ENCODE measurements at regions not wholly inside any gene's neighbourhood (a gene's known extent, or its start where the extent isn't known, plus 50 kb on each side); places are given as distances from the start of the nearest gene placed in this dataset.
"Not testable (repeated sequence)": the region's sequence is repeated elsewhere in the genome, so short reads cannot be mapped to it uniquely, and the experiment has no call there.

DNA sequence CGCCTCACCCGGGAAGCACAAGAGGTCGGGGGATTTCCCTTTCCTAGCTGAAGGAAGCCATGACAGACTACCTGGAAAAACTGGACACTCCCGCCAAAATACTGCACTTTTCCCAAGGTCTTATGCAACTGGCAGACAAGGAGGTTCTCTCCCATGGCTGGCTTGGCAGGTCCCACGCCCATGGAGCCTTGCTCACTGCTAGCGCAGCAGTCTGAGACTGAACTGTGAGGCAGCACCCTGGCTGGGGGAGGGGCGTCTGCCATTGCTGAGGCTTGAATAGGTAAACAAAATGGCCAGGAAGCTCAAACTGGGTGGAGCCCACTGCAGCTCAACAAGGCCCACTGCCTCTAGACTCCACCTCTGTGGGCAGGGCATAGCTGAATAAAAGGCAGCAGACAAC is 92.1 kb downstream of the C4BPA start:
- DNase-seq (ENCODE audit: low spot score): not testable (repeated sequence)

DNA sequence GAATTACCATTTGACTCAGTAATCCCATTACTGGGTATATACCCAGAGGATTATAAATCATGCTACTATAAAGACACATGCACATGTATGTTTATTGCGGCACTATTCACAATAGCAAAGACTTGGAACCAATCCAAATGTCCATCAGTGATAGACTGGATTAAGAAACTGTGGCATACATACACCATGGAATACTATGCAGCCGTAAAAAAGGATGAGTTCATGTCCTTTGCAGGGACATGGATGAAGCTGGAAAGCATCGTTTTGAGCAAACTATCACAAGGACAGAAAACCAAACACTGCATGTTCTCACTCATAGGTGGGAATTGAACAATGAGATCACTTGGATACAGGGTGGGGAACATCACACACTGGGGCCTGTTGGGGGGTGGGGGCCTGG is 97.5 kb downstream of the C4BPA start:
- not testable (repeated sequence) for DNase-seq (ENCODE audit: low spot score)

DNA sequence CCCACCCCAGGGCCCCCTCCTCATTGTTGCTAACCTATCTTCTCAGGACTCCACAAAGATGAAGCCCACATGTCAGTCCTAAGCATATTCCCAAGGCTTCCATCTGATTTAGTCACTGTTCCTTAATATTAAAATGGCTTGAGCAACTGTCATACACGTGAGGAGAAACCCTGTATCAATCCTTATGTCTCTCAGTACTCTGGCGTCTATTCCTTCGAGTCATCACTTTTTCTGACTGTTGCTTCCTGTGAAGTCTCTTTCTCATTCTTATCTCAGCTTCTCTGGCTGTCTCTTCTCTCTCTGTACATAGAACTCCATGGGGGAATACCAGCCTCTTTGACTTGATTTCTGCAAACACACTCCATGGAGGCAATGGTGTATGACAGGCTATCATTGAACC is 98.4 kb downstream of the C4BPA start:
- no peak for DNase-seq (ENCODE audit: low spot score)

DNA sequence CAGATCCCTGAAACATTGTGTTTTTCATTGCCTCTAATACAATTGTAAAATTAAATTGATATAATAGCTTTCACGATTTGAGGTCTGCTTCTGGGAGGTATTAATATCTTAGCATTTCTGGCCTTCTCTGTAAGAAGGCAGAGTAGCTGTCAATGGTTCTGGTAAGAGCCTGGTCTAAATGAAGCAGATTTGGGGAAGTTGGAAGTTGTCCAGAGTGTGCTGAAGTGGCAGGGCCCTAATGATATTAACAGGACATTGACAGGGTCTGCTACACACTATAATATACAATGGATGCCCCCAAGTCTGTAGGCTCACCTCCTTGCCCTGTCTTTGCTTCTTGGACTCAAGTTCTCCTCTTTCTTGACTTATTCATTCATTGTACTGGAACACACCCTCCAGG is 99.5 kb downstream of the C4BPA start:
- DNase-seq (ENCODE audit: low spot score): no peak

DNA sequence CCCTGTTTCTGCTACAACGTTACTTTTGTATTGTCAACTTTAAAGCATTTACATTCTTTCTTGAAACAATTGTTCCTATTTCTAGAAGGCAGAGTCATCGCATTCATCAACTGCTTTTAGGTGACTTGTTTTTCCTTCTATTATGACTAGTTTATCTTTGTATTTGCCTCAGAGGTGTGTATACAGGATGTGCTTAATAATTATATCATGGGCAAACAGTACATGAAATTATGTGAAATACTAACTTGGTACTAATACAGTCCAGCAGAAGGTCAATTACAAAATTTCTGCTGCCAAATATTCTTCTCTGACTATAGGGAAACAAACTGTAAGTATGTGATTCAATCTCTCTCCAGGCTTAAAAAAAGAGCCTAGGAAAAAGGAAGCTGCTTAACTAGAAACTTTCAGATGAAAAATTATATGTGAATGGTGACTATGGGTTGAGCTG is 101.6 kb downstream of the C4BPA start:
- no peak for DNase-seq (ENCODE audit: low spot score)

DNA sequence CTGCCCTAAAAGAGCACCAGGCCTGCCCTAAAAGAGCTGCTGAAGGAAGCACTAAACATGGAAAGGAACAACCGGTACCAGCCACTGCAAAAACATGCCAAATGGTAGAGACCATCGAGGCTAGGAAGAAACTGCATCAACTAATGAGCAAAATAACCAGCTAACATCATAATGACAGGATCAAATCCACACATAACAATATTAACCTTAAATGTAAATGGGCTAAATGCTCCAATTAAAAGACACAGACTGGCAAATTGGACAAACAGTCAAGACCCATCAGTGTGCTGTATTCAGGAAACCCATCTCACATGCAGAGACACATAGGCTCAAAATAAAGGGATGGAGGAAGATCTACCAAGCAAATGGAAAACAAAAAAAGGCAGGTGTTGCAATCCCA is 104.7 kb downstream of the C4BPA start:
- not testable (repeated sequence) for DNase-seq (ENCODE audit: low spot score)

DNA sequence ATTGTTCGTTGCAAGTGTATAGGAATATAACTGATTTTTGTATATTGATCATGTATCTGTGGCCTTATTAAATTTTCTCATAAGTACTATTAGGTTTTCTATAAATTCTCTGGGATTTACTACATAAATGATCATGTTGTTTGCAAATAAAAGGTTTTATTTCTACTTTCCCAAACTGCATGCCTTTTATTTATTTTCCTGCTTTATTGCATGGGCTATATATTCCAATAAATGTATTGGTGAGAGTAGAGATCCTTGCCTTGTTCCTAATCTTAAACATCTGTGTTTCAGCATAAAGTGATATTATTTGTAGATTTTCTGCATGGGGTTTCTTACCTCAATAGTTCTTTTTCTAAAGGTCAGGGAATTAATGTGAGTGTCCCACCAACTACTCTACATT is 107.0 kb upstream of the CD55 start:
- DNase-seq (ENCODE audit: low spot score): no peak

DNA sequence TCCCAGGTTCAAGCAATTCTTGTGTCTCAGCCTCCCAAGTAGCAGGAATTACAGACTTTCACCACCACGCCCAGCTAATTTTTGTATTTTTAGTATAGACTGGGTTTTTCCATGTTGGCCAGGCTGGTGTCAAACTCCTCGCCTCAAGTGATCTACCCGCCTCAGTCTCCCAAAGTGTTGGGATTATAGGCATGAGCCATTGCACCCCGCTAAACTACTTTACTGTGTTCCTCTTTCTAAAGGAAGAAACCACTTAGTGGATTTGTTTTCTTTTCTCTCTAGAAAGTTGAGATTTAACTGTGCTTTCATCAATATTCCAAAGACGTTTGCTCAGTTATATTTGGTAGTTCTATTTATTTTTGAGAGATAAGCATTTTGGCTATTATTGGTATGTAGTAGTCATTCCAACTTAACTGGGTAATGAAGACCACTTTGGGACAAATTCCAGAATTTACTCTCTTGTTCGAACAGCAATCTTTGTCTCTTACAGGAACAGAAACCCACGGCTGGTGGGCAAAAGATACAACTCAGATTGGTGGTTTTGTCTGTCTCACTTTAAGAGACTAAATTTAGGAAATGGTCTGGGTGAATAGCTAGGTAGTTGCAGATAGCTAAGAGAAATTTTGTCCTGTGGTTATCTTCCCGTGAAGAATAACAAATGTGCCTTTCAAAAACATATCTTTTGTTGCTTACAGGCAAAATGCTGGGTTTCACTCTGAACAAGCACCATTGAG is 103.5 kb upstream of the CD55 start:
- DNase-seq (ENCODE audit: low spot score): no peak

DNA sequence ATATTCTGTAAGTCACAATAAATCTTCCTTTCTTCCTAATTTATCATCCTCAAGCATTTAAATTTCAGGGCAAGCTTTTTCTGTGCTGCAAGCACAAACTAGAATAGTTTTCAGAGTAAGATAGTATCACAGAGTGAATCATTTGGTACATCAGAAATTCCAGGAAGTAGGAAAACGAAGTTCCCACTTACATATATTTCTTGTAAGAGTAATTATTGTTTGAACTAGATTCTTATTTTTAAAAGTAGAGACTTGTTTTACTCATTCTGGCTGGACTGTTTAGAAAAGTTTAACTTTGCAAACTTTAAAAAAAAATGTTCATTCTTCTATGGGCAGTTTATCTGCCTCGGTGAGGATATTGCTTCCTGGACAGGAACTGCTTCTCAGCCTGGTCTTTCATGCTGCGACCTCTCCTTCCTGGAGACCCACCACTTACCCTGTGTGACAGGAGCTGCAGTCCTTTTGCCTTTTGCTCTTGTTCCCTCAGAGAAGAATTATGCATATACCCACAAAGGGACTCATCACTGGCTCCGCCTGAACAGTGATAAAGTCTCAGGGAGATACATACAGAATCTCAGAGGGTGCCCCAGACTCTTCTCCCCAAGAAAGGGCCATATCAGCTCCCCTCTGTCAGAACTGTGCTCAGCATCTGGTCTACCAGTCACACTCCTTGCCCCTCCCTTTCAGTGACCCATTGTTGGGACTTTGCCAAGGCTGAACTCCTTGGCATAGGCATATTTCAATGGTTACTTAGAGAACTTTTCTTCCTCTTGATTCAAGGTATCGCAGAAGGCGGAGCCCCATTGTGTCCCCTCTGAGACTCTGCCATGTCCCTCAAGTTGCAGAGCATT is 102.7 kb upstream of the CD55 start:
- peak; percentile 16 for DNase-seq (ENCODE audit: low spot score)

DNA sequence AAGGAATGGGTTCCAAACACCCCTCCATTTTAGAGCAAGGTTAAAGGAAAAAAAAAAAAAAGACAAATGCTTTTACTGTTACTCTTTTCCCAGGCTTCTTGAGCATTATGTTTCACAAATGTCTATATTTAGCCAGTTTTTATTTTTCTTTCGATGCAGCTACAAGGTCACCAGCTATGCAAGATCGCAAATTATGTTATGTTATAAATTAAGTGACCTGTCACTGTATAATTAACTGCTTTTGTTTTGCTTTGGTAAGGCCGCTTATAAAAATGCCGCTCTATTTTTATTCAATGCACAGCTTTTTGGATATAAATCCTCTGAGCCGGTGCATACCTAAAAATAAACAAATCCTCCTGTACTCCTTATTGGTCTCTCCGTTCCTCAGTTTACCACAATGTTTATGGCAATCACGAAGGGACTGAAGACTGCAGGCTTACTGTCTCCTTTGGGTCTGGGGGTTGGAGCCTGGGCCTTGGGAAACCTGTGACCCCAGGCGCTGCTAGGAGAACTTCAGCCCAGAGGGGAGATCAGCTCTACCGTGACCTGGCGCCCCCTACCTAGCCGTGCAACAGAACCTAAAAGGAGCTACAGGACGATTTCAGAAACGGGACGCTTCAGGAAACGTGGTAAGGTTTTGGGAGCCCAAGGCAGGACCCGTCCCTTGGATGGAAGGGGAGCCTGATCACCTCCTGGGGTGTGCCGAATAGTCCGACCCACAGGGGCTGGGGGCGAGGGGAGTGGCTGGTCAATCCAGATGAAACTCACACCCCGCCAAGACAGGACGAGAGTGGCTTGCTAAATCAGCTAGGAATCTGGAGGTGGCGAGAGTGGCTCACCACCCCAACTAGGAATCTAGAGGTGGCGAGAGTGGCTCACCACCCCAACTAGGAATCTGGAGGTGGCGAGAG is 101.2 kb upstream of the CD55 start:
- no peak for DNase-seq (ENCODE audit: low spot score)

DNA sequence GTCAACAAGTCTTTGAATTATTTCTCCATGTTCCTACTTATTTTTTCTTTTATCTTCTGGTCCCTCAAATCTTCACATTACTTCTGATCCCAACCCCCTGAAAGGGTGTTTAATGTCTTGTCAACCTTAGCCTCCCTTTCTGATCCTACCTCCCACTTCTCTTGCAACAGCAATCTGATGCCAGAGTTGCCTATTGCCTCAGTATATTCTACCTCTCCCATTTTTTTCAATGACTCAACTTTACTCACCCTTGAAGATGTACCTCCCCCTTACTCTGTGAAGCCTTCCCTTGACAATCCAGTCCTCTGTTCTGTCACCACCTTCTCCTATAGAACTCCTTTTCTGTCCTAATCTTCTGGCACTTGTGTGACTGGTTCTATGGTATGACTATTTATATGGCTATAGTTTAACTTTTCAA is 99.5 kb upstream of the CD55 start:
- no peak for DNase-seq (ENCODE audit: low spot score)

DNA sequence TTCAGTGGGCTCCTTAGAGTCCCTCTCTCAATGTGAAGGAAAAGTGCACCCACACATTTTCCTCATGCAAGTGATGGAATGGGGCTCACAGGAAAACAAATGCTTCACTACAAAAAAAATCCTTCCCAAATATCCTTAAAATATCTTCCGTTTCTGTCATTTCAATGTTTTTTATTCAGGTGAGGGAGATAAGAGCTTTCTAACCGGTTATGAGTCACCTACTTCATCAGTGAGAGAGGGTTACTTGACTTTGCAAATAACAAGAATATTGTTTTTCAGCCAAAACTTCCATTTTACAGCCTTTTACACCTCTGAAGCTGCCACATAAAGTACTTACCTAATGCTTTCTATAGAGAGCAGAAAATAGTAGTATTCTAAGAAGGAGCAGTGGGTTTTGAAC is 98.3 kb upstream of the CD55 start:
- DNase-seq (ENCODE audit: low spot score): no peak

DNA sequence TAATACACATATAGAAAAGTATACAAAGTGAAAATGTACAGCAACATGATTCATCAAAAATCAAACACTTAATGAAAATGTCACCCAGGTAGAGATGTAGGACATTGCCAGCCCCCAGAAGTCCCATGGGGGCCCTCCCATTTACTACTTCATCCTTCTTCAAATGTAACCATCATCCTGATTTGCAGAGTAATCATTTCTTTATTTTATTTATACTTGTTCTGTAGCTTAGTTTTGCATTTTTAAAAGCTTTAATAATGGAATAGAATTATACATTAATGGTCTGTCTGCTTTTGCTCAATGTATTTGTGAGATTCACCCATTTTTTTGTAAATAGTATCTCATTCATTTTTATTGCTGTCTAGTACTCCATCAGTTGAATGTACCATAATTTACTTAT is 96.8 kb upstream of the CD55 start:
- DNase-seq (ENCODE audit: low spot score): no peak

DNA sequence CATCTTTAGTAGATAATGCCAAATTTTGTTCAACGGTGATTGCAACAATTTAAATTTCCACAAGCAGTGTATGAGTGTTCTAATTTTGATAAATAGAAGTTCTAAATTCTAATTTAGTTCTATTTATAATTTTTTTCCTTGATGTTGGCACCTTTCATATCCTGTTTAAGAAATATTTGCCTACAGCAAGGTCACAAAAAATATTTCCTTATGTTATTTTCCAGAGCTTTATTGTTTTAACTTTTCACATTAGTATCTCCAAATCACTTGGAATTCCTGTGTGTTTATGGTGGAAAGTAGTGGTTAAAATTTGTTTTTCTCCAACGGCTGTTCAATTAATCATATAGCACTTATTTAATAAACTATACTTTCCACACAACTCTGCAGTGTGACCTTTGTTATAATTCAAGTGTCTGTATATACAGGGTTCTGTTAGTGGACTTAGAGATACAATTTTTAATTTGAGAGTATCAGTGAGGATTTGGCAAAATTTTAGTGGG is 94.3 kb upstream of the CD55 start:
- DNase-seq (ENCODE audit: low spot score): no peak

DNA sequence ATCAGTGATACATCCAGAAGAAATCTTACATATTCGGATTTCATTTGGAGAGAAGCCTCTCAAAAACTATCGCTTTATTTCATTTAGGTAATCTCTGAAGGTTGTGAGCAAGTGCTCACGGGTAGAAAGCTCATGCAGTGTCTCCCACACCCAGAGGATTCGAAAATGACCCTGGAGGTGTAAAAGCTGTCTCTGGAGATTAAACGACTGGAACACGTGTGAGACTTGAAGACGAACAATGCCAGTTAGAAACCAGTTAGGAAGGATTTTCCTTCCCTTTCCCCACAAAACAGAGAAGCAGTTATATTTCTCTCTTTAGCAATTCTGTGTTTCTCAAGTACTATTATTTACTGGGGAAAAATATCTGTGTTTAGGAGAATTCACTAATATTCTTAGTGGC is 92.5 kb upstream of the CD55 start:
- DNase-seq (ENCODE audit: low spot score): no peak

DNA sequence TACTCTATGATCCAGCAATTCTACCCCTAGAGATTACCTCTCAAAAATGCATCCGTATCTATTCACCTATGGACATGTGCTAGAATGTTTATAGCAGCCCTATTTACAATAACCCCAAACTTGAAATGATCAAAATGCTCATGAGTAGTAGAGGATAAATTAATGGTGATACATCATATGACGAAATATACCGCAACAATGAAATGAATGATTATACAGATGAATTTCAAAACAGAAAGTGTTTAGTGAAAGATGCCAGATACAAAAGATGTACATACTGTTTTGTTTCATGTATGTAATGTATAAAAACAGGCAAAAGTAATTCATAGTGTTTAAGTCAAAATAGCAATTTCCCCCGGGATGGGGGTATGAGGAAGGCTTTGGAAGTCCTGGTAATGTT is 91.0 kb upstream of the CD55 start:
- no peak for DNase-seq (ENCODE audit: low spot score)

DNA sequence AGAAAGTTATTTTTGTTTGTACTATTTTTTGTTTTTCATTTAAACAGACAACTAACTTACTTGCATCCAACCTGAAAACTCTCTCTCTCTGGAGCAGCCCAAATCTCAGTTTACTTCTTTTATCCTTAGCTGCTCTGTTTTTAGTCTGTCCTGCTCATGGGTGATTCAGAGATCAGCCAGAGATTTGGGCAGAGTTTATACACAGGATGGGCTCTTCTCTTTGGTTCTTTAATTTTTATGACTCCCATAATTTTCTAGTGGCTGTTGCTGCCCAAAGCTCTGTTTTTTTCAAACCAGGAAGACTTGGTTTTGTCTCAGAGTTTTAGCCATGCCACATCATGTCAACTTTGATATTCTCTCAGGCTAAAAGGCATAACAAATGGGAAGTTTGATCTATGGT is 86.8 kb upstream of the CD55 start:
- DNase-seq (ENCODE audit: low spot score): no peak

DNA sequence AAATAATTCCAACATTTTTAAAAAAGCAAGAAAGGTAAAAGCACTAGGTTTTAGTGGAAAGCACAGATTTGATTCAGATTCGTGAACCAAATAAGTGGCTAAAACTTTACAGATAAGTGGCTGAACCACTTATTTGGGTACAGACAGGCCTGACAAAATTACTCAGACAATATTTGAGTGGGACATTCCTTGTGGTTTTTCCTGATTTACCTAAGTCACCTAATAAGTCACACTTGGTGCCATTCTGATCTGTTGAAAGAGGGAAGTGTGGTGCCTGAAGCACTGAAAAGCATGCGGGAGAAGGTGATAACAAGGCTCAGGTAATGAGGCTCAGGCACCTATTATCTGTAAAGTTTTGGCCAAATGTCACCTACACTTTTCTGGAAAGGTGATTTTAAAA is 81.6 kb upstream of the CD55 start:
- no peak for DNase-seq (ENCODE audit: low spot score)

DNA sequence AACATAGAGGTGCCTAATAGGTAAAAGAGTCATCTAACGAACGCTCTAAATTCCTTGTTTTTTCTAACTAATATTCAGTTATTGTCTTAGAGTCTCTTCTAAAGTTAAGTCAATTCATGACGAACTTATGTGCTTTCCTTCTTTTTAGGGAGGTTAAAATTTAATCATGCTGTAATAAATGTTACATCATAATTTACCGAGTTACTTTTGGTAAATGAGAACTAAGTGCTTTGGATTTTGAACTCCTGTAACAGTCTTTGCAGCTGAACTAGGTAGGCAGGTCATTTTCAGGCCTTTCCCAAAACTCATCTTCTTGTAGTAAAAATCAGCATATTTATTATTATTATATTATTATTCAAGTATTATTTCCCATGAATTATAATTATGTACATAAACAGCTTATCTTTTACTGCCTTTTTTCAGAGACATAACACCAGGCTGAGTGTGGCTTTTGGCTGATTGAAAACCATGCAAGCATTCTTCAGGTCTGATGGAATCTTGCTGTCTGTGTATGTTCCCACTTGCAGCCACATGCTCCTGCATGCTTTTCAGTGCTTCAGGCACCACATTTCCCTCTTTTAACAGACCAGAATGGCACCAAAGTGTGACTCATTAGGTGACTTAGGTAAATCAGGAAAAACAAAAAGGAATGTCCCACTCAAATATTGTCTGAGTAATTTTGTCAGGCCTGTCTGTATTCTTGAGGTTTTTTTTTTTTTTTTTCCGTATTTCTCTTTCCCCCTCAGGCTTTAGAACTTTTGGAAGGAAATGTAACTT is 81.0 kb upstream of the CD55 start:
- DNase-seq (ENCODE audit: low spot score): peak; percentile 55

DNA sequence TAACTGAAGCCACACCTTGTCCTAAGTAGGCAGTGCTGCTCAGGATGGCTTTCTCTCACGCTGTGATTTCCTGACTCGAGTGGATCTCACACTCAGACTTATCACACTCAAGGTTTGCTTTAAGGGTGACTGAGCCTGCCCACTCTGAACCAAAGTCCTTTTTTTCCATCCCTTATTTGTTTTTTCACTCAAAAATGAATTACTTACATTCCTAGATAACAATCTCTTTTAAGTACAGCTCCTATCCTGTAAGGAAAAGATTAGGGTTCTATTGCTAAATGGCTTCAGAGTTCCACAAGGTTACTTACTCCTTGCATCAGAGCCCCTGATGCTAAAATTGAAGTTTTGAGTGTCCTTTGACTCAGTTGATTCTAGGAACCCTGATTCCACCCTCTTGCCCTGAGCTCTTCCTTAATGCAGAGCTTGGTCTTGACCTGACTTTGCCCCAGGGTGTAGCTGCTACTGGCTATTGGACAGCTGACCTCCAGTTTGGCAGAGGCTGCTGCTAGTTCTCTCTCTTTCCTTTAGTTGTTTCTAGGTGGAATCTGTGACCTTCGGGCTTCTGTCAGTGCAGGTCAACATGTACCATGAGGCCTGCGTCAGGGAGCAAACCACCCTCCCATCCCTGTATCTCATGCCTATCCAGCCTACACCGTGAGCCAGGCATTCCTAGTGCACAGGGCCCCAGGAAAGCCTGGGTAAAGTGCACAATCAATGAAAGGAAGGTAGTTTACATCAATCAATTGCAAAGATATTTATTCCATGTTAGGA is 80.1 kb upstream of the CD55 start:
- no peak for DNase-seq (ENCODE audit: low spot score)

Measured in H4 (cell line).